ENCODE measurements at regions not wholly inside any gene's neighbourhood (a gene's known extent, or its start where the extent isn't known, plus 50 kb on each side); places are given as distances from the start of the nearest gene placed in this dataset.
"Not testable (repeated sequence)": the region's sequence is repeated elsewhere in the genome, so short reads cannot be mapped to it uniquely, and the experiment has no call there.

GRCh38 chr7:64469673-64470072, 93.2 kb downstream of the ZNF680 start:
- H3K27ac Mint-ChIP-seq = no peak overlapping the region
- no peak for DNase-seq
- peaks cover 21 to 40% (median 36%) of the 10 kb centered on the region in 6 donors for H3K9me3 Mint-ChIP-seq
- peaks cover 0 to 7% (median 7%) of the 10 kb centered on the region in 3 donors for H3K36me3 Mint-ChIP-seq
- H3K4me3 Mint-ChIP-seq = no peak overlapping the region
- no peaks in the 10 kb centered on the region for H3K27me3 Mint-ChIP-seq (ENCODE audit: low read depth in 3 of 3)
- H3K4me1 Mint-ChIP-seq = no peaks in the 10 kb centered on the region

GRCh38 chr7:64465551-64465950, 97.3 kb downstream of the ZNF680 start:
- no peaks in the 10 kb centered on the region for H3K4me1 Mint-ChIP-seq
- H3K4me3 Mint-ChIP-seq = no peak overlapping the region
- peaks cover 0 to 7% (median 7%) of the 10 kb centered on the region in 3 donors for H3K36me3 Mint-ChIP-seq
- no peak overlapping the region for H3K27ac Mint-ChIP-seq
- H3K27me3 Mint-ChIP-seq (ENCODE audit: low read depth in 3 of 3) = no peaks in the 10 kb centered on the region
- DNase-seq = no peak
- peaks cover 22 to 46% (median 40%) of the 10 kb centered on the region in 6 donors for H3K9me3 Mint-ChIP-seq

GRCh38 chr7:64463636-64464375, 99.1 kb downstream of the ZNF680 start:
- Mint-ChIP-seq H3K36me3 (peaks cover 0 to 7% (median 7%) of the 10 kb centered on the region in 3 donors), H3K27ac (peak overlapping the region in 1 of 6 donors; percentile 62), H3K9me3 (peaks cover 15 to 35% (median 25%) of the 10 kb centered on the region in 6 donors), H3K4me1 (no peaks in the 10 kb centered on the region), H3K27me3 (ENCODE audit: low read depth in 3 of 3) (no peaks in the 10 kb centered on the region), H3K4me3 (peak overlapping the region; percentile 21 to 81 (median 74))
- peak; percentile 30 to 55 (median 39) for DNase-seq

GRCh38 chr7:64459858-64460257, 103.0 kb downstream of the ZNF680 start:
- H3K27me3 Mint-ChIP-seq (ENCODE audit: low read depth in 3 of 3); H3K4me3 Mint-ChIP-seq; H3K27ac Mint-ChIP-seq; H3K36me3 Mint-ChIP-seq; DNase-seq; H3K4me1 Mint-ChIP-seq: not testable (repeated sequence)
- peaks cover 12 to 35% (median 15%) of the 10 kb centered on the region in 6 donors for H3K9me3 Mint-ChIP-seq

GRCh38 chr7:64433590-64433989, 119.8 kb downstream of the ZNF736 start:
- Mint-ChIP-seq H3K27ac (no peak overlapping the region), H3K27me3 (ENCODE audit: low read depth in 3 of 3) (no peaks in the 10 kb centered on the region), H3K4me3 (no peak overlapping the region), H3K36me3 (no peaks in the 10 kb centered on the region), H3K4me1 (no peaks in the 10 kb centered on the region), H3K9me3 (peaks cover 4 to 41% (median 18%) of the 10 kb centered on the region in 6 donors)
- DNase-seq = no peak

GRCh38 chr7:64431838-64432237, 118.1 kb downstream of the ZNF736 start:
- Mint-ChIP-seq H3K36me3 (no peaks in the 10 kb centered on the region), H3K4me1 (no peaks in the 10 kb centered on the region), H3K27ac (no peak overlapping the region), H3K9me3 (peaks cover 8 to 42% (median 19%) of the 10 kb centered on the region in 6 donors), H3K4me3 (no peak overlapping the region), H3K27me3 (ENCODE audit: low read depth in 3 of 3) (no peaks in the 10 kb centered on the region)
- no peak for DNase-seq

GRCh38 chr7:64429232-64429631, 115.5 kb downstream of the ZNF736 start:
- no peaks in the 10 kb centered on the region for H3K4me1 Mint-ChIP-seq
- DNase-seq = no peak
- H3K9me3 Mint-ChIP-seq = peaks cover 9 to 41% (median 23%) of the 10 kb centered on the region in 6 donors
- H3K36me3 Mint-ChIP-seq = no peaks in the 10 kb centered on the region
- no peak overlapping the region for H3K27ac Mint-ChIP-seq
- H3K4me3 Mint-ChIP-seq = no peak overlapping the region
- H3K27me3 Mint-ChIP-seq (ENCODE audit: low read depth in 3 of 3) = no peaks in the 10 kb centered on the region

- not testable (repeated sequence) for H3K27me3 Mint-ChIP-seq (ENCODE audit: low read depth in 3 of 3); H3K27ac Mint-ChIP-seq; H3K4me1 Mint-ChIP-seq; H3K4me3 Mint-ChIP-seq; H3K36me3 Mint-ChIP-seq; DNase-seq
- peaks cover 12 to 50% (median 32%) of the 10 kb centered on the region in 6 donors for H3K9me3 Mint-ChIP-seq
Measured at GRCh38 chr7:64425436-64425835, 111.7 kb downstream of the ZNF736 start.

- Mint-ChIP-seq H3K36me3 (peaks cover 0 to 5% (median 4%) of the 10 kb centered on the region in 3 donors), H3K27me3 (ENCODE audit: low read depth in 3 of 3) (no peaks in the 10 kb centered on the region), H3K4me1 (no peaks in the 10 kb centered on the region), H3K9me3 (peaks cover 13 to 43% (median 26%) of the 10 kb centered on the region in 6 donors), H3K4me3 (no peak overlapping the region), H3K27ac (no peak overlapping the region)
- no peak for DNase-seq
Measured at GRCh38 chr7:64407148-64407547, 93.4 kb downstream of the ZNF736 start.
